D721Med (cell line): ENCODE measurements at regions not wholly inside any gene's neighbourhood (a gene's known extent, or its start where the extent isn't known, plus 50 kb on each side); places are given as distances from the start of the nearest gene placed in this dataset.

ENCODE experiments used
- DNase-seq: peaks from one replicate; pipeline ENCODE4 v3.0.0; 2011; ENCODE audit warnings: low spot score; ENCODE audit not compliant: insufficient read length
- FAIRE-seq: peaks from 2 replicates; lab custom pipeline; 2011; peaks lifted over from hg19 to GRCh38; lab: Jason Lieb, UNC
- TF ChIP-seq, protein P1 (sequence below): IDR thresholded peaks from 2 replicates; pipeline ENCODE4 v1.5.1; 2012; ENCODE audit warnings: mild to moderate bottlenecking, control low read depth; ENCODE audit not compliant: insufficient read depth; ENCODE audit errors: missing control alignments

DNA sequence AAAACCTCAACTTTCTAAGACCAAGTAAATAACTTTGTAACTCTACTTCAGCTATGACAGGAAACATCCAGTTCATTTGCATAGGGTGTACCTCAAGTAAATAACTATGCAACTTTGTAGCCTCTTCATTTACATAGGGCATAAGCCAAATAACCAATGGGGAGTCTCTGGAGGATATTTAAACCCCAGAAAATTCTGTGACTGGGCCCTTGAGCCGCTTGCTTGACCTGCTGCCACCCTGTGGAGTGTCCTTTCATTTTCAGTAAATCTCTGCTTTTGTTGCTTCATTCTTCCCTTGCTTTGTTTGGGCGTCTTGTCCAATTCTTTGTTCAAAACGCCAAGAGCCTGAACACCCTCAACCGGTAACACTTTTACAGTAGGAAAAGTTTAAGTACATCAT lies 1112.7 kb upstream of the NRXN1 start:
- TF ChIP-seq, protein P1, sequence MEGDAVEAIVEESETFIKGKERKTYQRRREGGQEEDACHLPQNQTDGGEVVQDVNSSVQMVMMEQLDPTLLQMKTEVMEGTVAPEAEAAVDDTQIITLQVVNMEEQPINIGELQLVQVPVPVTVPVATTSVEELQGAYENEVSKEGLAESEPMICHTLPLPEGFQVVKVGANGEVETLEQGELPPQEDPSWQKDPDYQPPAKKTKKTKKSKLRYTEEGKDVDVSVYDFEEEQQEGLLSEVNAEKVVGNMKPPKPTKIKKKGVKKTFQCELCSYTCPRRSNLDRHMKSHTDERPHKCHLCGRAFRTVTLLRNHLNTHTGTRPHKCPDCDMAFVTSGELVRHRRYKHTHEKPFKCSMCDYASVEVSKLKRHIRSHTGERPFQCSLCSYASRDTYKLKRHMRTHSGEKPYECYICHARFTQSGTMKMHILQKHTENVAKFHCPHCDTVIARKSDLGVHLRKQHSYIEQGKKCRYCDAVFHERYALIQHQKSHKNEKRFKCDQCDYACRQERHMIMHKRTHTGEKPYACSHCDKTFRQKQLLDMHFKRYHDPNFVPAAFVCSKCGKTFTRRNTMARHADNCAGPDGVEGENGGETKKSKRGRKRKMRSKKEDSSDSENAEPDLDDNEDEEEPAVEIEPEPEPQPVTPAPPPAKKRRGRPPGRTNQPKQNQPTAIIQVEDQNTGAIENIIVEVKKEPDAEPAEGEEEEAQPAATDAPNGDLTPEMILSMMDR: no peak
- DNase-seq: no peak
- no peak for FAIRE-seq

GRCh38 chr2:52141076-52141475 lies 1109.1 kb upstream of the NRXN1 start:
- FAIRE-seq (no peak), DNase-seq (no peak)
- TF ChIP-seq, protein P1: no peak

GRCh38 chr2:52139241-52139640 lies 1107.3 kb upstream of the NRXN1 start:
- DNase-seq: no peak
- TF ChIP-seq, protein P1: no peak
- no peak for FAIRE-seq

DNA sequence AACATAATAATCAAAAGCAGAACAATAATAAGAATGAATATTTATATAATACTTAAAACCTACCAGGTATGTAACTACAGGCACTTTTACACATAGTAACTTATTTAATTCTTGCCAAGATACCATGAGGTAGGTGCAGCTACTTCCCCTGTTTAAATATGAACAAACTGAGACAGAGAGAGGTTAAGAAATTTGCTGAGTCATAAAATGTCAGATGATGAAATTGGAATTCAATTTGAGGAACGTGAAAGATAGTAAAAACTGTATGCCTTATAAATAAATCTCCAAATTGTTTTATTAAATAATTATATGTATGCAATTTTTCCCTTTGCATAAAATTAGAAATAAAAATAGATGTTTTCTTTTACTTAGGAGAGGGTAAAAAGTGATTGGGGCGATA lies 1103.3 kb upstream of the NRXN1 start:
- no peak for FAIRE-seq
- TF ChIP-seq, protein P1: no peak
- no peak for DNase-seq

GRCh38 chr2:52128081-52128480 lies 1096.1 kb upstream of the NRXN1 start:
- TF ChIP-seq, protein P1: no peak
- no peak for FAIRE-seq

GRCh38 chr2:52127527-52127926 lies 1095.6 kb upstream of the NRXN1 start:
- TF ChIP-seq, protein P1: no peak
- FAIRE-seq: no peak
- no peak for DNase-seq

More at GRCh38 chr2:52128081-52128480, 1096.1 kb upstream of the NRXN1 start:
- no peak for DNase-seq

DNA sequence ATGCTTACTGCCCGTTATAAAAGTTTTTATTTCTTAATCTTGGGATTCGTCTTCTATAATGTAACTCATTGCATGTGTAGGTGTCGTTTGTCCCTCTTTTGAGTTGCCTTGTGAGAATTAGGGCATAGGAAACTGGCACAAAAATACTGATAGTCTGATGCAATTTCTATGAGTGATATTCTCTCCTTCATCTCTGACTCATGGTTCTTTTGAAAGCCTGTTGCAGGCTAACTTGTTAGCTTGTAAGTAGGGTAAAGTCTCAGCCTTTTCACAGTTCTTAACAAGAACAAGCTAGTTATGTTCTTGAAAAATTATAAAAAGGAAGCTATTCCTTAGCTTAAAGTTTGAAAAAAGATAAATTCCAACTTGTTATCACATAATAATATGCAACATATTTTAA lies 1085.4 kb upstream of the NRXN1 start:
- FAIRE-seq: no peak
- TF ChIP-seq, protein P1: no peak
- no peak for DNase-seq
